Breast epithelium (tissue), 3 donors: ENCODE measurements at regions not wholly inside any gene's neighbourhood (a gene's known extent, or its start where the extent isn't known, plus 50 kb on each side); places are given as distances from the start of the nearest gene placed in this dataset.

Experiments
- POLR2A ChIP-seq: fragments of 450-650 bp; IDR thresholded peaks from one replicate; pipeline ENCODE4 v1.6.1; 2016; ENCODE audit warnings: antibody characterized with exemption, mild to moderate bottlenecking, moderate library complexity
- POLR2AphosphoS5 ChIP-seq, 3 donors: sonication (generic); formaldehyde crosslinking; IDR thresholded peaks; one replicate each; pipeline ENCODE4 v1.6.1; 2017; ENCODE audit warnings: antibody characterized with exemption in 3 of 3
- TF ChIP-seq, protein P1 (sequence below), 3 donors: fragments of 450-650 bp; IDR thresholded peaks; one replicate each; pipeline ENCODE4 v1.5.1; 2016 to 2017; ENCODE audit warnings: antibody characterized with exemption in 3 of 3, mild to moderate bottlenecking in 3 of 3, moderate library complexity in 3 of 3

DNA sequence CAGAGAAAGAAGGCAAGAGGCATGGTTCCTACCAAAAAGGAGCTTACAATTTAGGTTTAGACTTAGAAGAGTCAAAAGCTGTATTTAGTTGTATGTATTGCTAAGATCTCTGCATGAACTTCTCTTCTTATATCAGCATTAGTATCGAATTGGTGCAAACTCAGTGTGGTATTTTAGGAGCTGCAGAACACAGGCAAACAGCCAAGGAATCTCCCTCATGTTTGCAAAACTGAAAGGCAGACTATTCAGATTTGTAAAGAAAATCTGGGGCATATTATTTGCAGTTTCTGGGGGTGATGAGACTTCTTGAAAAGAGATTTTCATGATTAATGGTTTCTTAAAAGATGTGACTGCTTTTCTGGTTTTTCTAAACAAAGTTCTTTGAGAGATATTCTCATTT is 252.7 kb downstream of the CEMIP2 start:
- TF ChIP-seq, protein P1, sequence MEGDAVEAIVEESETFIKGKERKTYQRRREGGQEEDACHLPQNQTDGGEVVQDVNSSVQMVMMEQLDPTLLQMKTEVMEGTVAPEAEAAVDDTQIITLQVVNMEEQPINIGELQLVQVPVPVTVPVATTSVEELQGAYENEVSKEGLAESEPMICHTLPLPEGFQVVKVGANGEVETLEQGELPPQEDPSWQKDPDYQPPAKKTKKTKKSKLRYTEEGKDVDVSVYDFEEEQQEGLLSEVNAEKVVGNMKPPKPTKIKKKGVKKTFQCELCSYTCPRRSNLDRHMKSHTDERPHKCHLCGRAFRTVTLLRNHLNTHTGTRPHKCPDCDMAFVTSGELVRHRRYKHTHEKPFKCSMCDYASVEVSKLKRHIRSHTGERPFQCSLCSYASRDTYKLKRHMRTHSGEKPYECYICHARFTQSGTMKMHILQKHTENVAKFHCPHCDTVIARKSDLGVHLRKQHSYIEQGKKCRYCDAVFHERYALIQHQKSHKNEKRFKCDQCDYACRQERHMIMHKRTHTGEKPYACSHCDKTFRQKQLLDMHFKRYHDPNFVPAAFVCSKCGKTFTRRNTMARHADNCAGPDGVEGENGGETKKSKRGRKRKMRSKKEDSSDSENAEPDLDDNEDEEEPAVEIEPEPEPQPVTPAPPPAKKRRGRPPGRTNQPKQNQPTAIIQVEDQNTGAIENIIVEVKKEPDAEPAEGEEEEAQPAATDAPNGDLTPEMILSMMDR (IDR thresholded peaks at IDR 0.05): no peak
- no peak for TF ChIP-seq POLR2AphosphoS5 (IDR thresholded peaks at IDR 0.05)
- no peak for TF ChIP-seq POLR2A
